Astrocyte (in vitro differentiated cells and primary cell): ENCODE measurements at regions not wholly inside any gene's neighbourhood (a gene's known extent, or its start where the extent isn't known, plus 50 kb on each side); places are given as distances from the start of the nearest gene placed in this dataset.

ENCODE experiments used
- DNase-seq: peaks from one replicate; pipeline ENCODE4 v3.0.0-alpha.2; 2010; ENCODE audit warnings: low read depth
- FAIRE-seq: peaks from 2 replicates; lab custom pipeline; 2011; peaks lifted over from hg19 to GRCh38; lab: Jason Lieb, UNC
- H2AFZ ChIP-seq: 2 replicates; pipeline ENCODE4 v1.6.0; 2012; ENCODE audit warnings: low read depth, low read length, inconsistent platforms
- H3K27ac ChIP-seq: 2 replicates; pipeline ENCODE4 v1.5.1; 2011; ENCODE audit warnings: low read depth, low read length, inconsistent platforms
- H3K27me3 ChIP-seq: 2 replicates; pipeline ENCODE4 v1.6.0; 2011; ENCODE audit warnings: low read length, inconsistent platforms; ENCODE audit not compliant: insufficient read depth
- H3K36me3 ChIP-seq: 2 replicates; pipeline ENCODE4 v1.5.1; 2011; ENCODE audit warnings: low read length, inconsistent platforms; ENCODE audit not compliant: insufficient read depth
- H3K4me1 ChIP-seq: 2 replicates; pipeline ENCODE4 v1.5.1; 2011; ENCODE audit warnings: low read length, inconsistent platforms; ENCODE audit not compliant: insufficient read depth
- H3K4me2 ChIP-seq: 2 replicates; pipeline ENCODE4 v1.6.0; 2012; ENCODE audit warnings: low read length, inconsistent platforms
- H3K4me3 ChIP-seq: 2 replicates; pipeline ENCODE4 v1.5.1; 2011; ENCODE audit warnings: low read depth, mild to moderate bottlenecking, low read length, inconsistent platforms; ENCODE audit not compliant: insufficient read depth
- H3K79me2 ChIP-seq: 2 replicates; pipeline ENCODE4 v1.6.0; 2012; ENCODE audit warnings: mild to moderate bottlenecking, low read length, inconsistent platforms; ENCODE audit not compliant: insufficient read depth
- H3K9ac ChIP-seq: 2 replicates; pipeline ENCODE4 v1.6.0; 2012; ENCODE audit warnings: mild to moderate bottlenecking, low read length, inconsistent platforms
- H3K9me3 ChIP-seq: 2 replicates; pipeline ENCODE4 v1.5.1; 2012; ENCODE audit warnings: low read depth, mild to moderate bottlenecking, low read length, inconsistent platforms; ENCODE audit not compliant: insufficient read depth
- H4K20me1 ChIP-seq: 2 replicates; pipeline ENCODE4 v1.6.0; 2012; ENCODE audit warnings: low read length, inconsistent platforms; ENCODE audit not compliant: insufficient read depth
- H3K27ac Mint-ChIP-seq: one replicate; pipeline ENCODE4 v1.8.0; 2021; ENCODE audit warnings: mild to moderate bottlenecking, mixed read lengths; ENCODE audit not compliant: unreplicated experiment
- H3K27me3 Mint-ChIP-seq: one replicate; pipeline ENCODE4 v1.8.0; 2021; ENCODE audit warnings: low read depth, mixed read lengths; ENCODE audit not compliant: unreplicated experiment
- H3K36me3 Mint-ChIP-seq: one replicate; pipeline ENCODE4 v1.8.0; 2021; ENCODE audit warnings: low read depth, mixed read lengths; ENCODE audit not compliant: unreplicated experiment
- H3K4me1 Mint-ChIP-seq: one replicate; pipeline ENCODE4 v1.8.0; 2021; ENCODE audit warnings: low read depth, mixed read lengths; ENCODE audit not compliant: unreplicated experiment
- H3K4me3 Mint-ChIP-seq: one replicate; pipeline ENCODE4 v1.8.0; 2021; ENCODE audit warnings: mild to moderate bottlenecking, moderate library complexity, mixed read lengths; ENCODE audit not compliant: unreplicated experiment
- H3K9me3 Mint-ChIP-seq: one replicate; pipeline ENCODE4 v1.8.0; 2021; ENCODE audit warnings: mild to moderate bottlenecking, mixed read lengths; ENCODE audit not compliant: unreplicated experiment
- EZH2 ChIP-seq: IDR thresholded peaks from 2 replicates; pipeline ENCODE4 v1.6.1; 2012; ENCODE audit warnings: mild to moderate bottlenecking, low read length, inconsistent platforms; ENCODE audit not compliant: insufficient read depth
- TF ChIP-seq, protein P1 (sequence below): IDR thresholded peaks from 2 replicates; pipeline ENCODE4 v1.5.1; 2011; ENCODE audit warnings: low read depth, mild to moderate bottlenecking, inconsistent platforms, low read length, moderate library complexity; ENCODE audit not compliant: insufficient read depth

DNA sequence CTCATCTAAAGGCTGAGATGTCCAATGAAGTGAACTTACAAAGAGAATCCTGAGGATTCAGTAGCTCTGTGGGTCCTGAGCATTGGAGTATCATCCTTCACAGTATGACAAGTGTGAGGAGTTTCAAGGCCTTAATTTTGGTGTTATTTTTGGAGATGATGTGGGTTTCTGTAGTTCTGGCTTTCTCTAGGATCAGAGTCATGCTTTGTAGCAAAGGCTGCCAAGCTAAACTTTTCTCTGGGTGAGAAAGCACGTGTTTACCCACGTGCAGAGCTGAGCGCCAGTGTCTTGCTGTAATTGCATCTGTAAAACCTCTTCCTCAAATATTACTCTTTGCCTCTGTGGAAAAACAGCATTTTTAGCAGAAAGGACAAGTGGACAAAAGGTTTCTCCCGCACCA, 387.8 kb upstream of the LYPLAL1 start:
- Histone ChIP-seq H3K4me2 (no peak overlapping the region), H3K27ac (no peak overlapping the region), H3K79me2 (no peaks in the 10 kb centered on the region), H3K4me3 (no peak overlapping the region), H3K36me3 (no peaks in the 10 kb centered on the region), H3K27me3 (no peaks in the 10 kb centered on the region), H3K9ac (no peak overlapping the region), H2AFZ (no peak overlapping the region), H3K9me3 (no peaks in the 10 kb centered on the region), H3K4me1 (peaks cover 3% of the 10 kb centered on the region), H4K20me1 (no peaks in the 10 kb centered on the region)
- Mint-ChIP-seq H3K9me3 (peaks cover 8% of the 10 kb centered on the region), H3K27me3 (no peaks in the 10 kb centered on the region), H3K4me3 (no peak overlapping the region), H3K36me3 (no peaks in the 10 kb centered on the region), H3K27ac (no peak overlapping the region), H3K4me1 (no peaks in the 10 kb centered on the region)
- no peak for FAIRE-seq
- no peak for TF ChIP-seq EZH2
- TF ChIP-seq, protein P1, sequence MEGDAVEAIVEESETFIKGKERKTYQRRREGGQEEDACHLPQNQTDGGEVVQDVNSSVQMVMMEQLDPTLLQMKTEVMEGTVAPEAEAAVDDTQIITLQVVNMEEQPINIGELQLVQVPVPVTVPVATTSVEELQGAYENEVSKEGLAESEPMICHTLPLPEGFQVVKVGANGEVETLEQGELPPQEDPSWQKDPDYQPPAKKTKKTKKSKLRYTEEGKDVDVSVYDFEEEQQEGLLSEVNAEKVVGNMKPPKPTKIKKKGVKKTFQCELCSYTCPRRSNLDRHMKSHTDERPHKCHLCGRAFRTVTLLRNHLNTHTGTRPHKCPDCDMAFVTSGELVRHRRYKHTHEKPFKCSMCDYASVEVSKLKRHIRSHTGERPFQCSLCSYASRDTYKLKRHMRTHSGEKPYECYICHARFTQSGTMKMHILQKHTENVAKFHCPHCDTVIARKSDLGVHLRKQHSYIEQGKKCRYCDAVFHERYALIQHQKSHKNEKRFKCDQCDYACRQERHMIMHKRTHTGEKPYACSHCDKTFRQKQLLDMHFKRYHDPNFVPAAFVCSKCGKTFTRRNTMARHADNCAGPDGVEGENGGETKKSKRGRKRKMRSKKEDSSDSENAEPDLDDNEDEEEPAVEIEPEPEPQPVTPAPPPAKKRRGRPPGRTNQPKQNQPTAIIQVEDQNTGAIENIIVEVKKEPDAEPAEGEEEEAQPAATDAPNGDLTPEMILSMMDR, result no peak
- peak; percentile 69 for DNase-seq

- TF ChIP-seq EZH2, result no peak
- TF ChIP-seq, protein P1, result no peak
- peaks cover 3% of the 10 kb centered on the region for H3K4me1 ChIP-seq
- H3K36me3 ChIP-seq, result no peaks in the 10 kb centered on the region
- DNase-seq, result peak; percentile 42
- no peak overlapping the region for H3K27ac Mint-ChIP-seq
- H3K27me3 ChIP-seq, result no peaks in the 10 kb centered on the region
- H3K4me1 Mint-ChIP-seq, result no peaks in the 10 kb centered on the region
- H3K4me2 ChIP-seq, result no peak overlapping the region
- H3K27ac ChIP-seq, result no peak overlapping the region
- H3K9ac ChIP-seq, result no peak overlapping the region
- H3K79me2 ChIP-seq, result no peaks in the 10 kb centered on the region
- no peak overlapping the region for H3K4me3 Mint-ChIP-seq
- peaks cover 6% of the 10 kb centered on the region for H3K9me3 Mint-ChIP-seq
- no peaks in the 10 kb centered on the region for H4K20me1 ChIP-seq
- H3K27me3 Mint-ChIP-seq, result no peaks in the 10 kb centered on the region
- H2AFZ ChIP-seq, result no peak overlapping the region
- no peak for FAIRE-seq
- no peaks in the 10 kb centered on the region for H3K36me3 Mint-ChIP-seq
- H3K9me3 ChIP-seq, result no peaks in the 10 kb centered on the region
- no peak overlapping the region for H3K4me3 ChIP-seq
Measured at GRCh38 chr1:218787826-218788225, 385.9 kb upstream of the LYPLAL1 start.

GRCh38 chr1:218796773-218797172, 376.9 kb upstream of the LYPLAL1 start:
- no peaks in the 10 kb centered on the region for H3K36me3 ChIP-seq
- peaks cover 4% of the 10 kb centered on the region for H3K9me3 Mint-ChIP-seq
- no peaks in the 10 kb centered on the region for H3K4me1 Mint-ChIP-seq
- no peak for TF ChIP-seq EZH2
- no peaks in the 10 kb centered on the region for H3K27me3 ChIP-seq
- H3K36me3 Mint-ChIP-seq, result peaks cover 2% of the 10 kb centered on the region
- H3K79me2 ChIP-seq, result no peaks in the 10 kb centered on the region
- H3K4me1 ChIP-seq, result no peaks in the 10 kb centered on the region
- no peak overlapping the region for H3K4me2 ChIP-seq
- no peak overlapping the region for H3K27ac ChIP-seq
- no peak overlapping the region for H3K4me3 Mint-ChIP-seq
- no peak overlapping the region for H3K27ac Mint-ChIP-seq
- H3K9ac ChIP-seq, result no peak overlapping the region
- H4K20me1 ChIP-seq, result no peaks in the 10 kb centered on the region
- FAIRE-seq (no peak), DNase-seq (no peak)
- no peaks in the 10 kb centered on the region for H3K27me3 Mint-ChIP-seq
- H2AFZ ChIP-seq, result no peak overlapping the region
- H3K9me3 ChIP-seq, result no peaks in the 10 kb centered on the region
- H3K4me3 ChIP-seq, result no peak overlapping the region
